NCI-H526 (cell line): ENCODE measurements at regions not wholly inside any gene's neighbourhood (a gene's known extent, or its start where the extent isn't known, plus 50 kb on each side); places are given as distances from the start of the nearest gene placed in this dataset.
"Not testable (repeated sequence)": the region's sequence is repeated elsewhere in the genome, so short reads cannot be mapped to it uniquely, and the experiment has no call there.

ENCODE experiments used
- DNase-seq, 2 experiments: peaks; one replicate each; lab custom pipeline; 2025; lab: John Stamatoyannopoulos, UW

DNA sequence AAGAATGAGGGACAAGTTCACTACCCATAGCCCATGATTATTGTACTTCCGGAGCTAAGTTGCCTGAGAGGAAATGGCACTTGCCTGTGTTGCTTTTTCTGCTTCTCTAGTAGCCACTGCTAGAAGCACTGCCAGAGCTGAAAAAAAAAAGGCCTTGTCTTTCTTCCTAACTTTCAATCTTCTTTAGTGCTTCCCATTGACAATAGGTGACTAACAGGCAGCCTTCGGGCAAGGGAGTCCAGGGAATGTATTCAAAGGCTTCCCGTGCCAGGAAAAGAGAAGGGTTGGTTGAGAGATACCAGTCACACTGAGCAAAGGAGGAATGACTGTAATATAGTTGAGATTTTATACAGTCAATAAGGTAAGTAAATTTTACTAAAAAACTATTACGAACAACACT, 242.0 kb downstream of the CALCRL start:
- DNase-seq, result no peak

DNA sequence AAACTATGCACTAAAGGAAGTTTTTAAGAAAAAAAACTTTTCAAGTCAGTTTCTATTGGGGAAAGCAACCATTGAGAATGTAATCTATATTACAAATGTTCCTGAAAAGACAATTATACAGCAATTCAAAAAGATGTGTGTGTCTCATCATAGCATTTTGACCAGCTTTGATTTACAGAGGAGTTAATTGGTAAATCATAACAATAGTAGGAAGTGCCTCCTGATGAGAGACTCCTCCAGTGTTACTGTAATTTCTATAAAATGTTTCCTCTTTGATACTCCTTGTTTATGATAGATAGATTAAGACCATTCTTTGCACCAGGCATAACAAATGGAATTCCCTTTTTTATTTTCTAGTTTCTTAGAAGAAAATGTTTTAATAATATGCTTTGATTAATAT, 249.9 kb downstream of the CALCRL start:
- DNase-seq, result no peak

DNA sequence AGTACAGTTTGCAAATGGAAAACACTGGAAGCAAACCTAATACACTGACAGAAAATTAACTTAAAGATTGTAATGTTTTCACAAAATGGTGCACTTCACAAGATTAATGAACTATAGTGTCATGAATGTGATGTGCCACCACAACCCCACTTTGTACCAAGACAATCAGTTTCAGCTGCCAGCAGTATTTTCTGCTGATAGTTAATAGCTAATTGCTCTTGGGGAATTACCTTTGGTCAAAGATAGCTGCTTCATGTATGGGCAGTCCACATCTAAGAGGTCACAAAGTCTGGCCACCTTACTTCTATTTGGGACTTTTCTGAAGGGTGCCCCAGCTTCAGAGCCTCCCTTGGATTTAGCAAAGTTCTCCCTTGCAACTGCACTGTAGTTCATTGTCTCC, 254.0 kb downstream of the CALCRL start:
- no peak for DNase-seq

DNA sequence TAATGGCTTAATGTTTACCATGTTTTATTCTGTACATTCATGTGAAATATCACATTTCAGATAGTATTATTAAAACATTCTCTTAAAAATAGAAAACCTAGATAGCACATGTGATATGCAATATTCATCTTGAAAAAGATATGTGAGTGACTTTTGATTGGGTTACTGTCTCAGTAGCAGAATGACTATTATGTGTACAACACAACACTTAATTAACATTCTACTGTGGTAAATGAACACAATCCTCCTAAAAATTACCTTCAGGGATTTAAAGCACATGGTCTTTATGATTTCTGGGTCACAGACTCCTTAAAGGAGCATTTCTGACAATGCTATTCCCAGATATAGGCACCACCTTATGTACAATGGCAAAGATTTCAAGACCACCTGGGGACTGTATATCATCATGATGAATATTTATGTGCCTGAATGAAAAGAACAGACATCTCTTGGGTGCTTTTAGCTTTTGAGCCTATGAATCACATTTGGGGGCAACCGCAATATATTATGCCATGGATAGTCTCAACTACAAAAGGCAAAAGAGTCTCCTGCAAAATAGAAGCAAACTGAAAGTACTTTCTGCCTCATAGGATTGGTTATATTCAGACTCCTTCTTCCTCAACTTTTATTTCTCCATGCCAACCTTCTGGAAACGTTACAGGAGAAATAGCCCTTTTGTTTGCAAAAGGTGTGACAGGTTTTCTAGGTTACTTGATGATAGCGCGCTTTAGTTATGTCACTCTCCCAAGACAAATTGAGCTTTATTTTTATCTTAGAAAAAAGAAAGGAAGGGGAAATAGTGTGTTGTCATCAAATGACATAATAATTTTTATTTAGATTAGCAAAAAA, 259.0 kb downstream of the CALCRL start:
- DNase-seq, result no peak

DNA sequence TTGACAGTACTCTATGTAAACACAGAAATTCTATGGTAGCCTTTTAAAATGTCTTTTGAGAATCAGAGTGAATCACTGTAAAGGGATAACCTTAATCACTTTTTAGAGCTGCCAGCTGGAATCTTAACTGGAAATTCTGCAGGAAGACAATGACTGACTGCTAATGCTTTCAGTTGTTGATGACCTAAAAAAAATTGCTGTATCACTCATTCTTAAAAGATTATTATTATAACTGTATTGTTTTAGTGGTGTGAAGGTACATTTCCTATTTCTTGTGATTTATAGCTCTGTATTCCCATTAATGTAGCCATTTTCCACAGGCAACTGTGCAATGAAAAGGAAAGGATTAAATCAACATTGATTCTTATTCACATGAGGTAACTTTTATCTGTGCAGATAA, 260.5 kb downstream of the CALCRL start:
- no peak for DNase-seq

DNA sequence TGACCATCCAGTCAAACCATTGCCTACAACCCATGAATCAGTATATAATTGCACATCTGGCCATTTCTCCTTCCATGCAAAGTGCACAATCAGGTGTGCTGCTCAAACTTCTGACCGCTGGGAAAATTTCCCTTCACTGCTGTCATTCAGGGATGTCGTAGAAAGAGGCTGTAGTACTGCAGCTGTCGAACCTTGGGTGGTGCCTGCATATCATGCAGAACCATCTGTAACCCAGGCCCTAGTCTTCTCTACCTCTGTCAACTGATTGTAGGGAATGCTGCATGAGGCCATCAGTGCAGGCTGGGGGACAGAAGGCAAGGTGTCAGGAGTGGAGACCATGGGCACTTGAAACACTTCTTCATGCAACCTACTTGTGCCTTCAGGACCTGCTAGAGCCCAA, 267.5 kb downstream of the CALCRL start:
- DNase-seq, result no peak

DNA sequence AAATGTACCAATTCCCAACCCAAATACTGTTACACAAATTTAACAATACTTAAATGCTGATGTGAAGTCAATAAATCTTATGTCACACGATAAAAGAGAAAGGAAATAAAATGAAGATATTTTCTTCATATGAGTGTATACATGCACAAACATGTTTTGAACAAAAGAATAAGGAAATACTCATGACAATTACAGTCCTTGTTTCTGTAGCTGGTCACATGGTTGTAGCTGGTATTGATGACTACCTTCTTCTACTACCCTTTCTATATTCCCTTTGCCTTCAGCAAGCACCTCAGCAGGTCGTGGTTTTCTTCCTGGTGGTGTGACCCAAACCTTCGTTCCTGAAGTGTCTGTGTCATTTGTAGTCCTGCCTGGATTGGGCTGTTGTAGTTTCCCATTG, 269.2 kb downstream of the CALCRL start:
- not testable (repeated sequence) for DNase-seq

DNA sequence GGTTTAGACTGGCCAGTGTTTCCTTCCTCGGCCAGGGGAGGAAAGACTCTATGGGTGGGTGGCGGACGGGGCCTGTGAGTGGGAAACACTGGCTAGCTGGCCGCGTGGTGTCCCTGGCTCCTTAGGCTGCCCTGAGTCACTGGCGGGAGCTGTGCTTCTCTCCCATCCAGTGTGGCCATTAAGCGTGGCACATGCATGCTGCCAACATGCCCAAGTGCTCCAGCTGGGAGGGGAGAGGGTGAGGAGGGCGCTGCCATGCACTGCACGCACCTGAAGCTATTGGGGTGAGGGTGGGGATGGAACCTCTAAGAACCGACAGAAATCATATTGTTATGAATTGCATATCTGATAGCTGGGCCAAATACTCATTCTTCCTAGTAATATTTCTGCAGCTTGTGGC, 270.8 kb downstream of the CALCRL start:
- DNase-seq, result no peak

DNA sequence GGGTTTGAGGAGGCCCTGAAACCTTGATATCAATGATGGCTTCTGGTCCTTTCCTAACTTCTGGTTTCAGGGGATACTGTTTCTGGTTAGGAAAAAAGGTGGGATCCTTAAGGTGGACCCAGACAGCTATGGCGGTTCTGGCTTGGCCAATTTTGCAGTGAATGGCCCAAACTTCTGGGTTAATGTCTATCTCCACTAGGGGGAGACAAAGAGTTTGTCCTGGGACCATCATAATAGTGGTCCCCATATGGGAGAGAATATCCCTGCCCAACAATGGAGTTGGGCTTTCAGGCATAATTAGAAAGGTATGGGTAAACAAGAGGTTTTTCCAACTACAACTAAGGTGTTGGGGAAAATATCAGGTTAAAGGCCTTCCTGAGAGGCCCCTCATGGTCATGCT, 273.5 kb downstream of the CALCRL start:
- peak in 1 of 2 experiments; percentile 9 for DNase-seq

DNA sequence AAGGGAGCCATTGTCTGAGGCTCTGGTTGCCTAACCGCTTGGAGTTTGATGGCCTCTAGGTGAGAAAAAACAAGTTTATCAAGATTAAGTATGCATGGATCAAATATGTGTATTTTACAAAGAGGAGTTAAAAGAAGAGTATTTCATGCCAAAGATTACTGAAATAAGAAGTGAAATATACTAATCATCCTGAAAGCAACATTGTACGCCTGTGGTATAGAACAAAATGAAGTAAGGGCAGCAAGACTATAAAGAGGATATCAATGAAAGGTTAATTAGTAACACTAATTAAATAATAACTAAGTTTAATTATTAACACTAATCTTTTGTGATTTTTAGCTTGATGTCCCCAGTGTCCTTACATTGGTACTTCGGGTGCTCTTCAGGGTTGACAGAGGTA, 276.7 kb downstream of the CALCRL start:
- DNase-seq, result no peak

DNA sequence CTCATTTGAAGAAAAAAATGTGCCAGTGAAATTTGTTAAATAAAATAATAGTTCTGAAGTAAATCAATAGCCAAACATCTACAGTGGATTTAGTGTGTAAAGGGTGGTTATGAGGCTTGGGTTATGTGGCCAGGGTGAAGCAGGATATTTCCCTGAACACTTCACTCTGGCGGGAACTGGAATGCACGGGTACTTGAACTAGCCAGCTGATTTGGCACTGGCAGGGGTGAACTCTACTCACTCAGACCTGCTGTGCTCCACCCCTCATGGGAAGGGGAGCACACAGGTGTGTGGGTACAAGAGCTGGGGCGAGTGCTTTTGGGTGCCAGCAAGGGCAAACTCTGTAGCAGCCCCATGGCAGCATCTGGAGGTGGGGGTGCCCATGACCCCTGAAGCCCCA, 278.2 kb downstream of the CALCRL start:
- DNase-seq, result no peak

DNA sequence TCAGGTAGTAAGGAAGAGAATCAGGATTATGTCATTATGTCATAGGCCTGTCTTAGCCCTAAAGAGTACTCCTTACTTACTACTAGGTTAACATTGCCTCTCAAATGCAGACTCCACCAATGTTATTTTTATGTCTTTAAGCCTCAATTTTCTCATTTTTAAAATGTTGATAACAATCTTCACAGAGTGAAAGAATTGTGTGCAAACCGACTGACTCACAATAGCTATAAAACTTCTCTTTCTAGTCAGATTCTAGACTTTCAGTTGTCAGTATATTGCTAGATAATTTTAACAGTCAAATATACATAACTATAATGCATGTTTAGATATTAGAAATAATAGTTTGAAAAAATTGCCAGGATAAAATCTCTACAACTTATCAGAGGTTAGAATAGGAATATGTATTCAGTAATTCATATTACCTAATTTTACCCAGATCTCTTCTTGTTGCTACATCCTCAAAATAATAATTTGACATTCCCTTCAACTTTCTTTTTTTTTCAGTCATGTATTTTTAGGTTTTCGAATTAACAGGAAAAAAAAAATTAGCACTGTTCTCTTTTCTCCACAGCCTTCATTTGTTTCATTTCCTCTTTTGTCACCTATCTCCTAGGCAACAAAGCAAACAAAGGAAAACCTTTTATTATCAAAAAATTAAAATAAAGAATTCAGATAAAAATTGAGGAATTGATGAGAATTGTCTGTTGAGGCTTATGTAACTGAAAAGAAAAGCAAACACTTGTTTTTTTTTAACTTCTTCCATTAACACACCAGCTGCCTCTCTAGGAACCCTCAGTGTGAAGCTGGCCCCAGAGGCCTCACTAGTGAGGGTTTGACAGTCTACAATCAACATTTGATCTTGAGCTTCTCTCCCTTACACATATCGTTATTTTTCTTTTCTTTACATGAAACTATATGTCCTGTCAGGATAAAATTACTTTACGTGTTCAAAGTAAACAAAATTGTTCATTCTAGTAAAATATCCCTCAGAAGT, 279.0 kb downstream of the CALCRL start:
- no peak for DNase-seq

DNA sequence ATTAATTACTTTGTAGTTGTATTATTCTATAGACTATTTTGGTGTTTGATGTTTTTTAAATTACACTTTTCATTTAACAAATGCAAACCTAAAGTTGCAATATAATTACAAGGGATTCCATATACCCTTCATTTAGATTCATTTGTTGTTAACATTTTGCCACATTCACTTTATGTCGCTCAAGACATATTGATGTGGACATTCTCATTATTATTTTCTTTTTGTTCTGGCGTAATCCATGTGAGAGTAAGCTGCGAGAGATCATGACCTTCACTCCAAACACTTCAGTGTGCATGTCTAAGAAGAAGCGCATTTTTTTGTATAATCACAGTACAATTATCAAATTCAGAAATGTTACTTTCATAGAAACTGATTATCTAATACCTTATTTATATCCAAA, 280.6 kb downstream of the CALCRL start:
- no peak for DNase-seq

DNA sequence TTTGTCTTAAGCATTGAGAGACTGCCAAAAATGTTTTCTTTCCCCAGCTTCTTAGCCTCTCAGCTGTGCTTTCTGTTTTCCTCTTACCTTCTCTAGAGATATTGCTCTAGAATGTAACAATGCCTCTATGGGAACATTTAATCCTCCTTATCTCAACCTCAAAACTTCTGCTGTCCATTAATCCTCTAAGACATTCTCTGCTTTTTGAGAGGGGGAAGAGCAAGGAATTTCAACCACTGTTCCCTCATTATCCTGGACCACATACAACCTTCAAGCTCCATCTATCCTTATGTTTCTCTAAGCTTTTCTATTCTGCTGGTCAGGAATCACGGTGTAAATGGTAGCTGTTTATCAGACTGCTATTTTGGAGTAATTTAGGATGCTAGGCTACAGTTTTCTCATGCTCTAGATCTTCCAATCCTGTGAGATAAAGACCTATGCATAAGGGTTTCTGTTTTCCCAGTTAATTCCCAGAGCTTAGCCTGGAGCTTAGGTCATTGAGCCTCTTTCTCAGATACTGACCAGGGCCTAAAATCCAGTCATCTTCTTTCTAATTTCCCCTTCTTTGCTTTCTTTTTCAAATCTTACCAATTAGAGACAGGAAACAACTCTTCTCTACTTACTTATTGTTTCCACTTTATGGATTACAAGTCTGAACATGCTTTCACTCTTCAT, 282.0 kb downstream of the CALCRL start:
- DNase-seq, result no peak

DNA sequence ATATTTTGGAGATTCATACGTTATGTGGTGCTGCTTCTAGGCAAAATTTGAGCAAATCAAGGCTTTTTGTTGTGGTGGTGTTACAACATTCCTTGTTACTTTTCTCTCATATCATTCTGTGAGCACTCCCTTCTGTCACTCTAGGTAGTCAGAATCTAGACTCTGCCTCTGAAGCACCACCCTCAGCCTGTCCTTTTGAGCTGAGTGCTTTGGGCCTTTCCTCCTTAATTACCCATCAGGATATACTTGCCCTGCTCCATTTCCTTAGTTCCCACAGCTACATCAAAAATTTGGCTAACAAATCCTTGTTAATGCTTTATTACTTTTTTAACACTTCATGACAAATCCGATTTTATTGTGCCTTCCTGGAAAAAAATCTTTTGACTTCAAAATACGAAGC, 289.6 kb downstream of the CALCRL start:
- peak in 1 of 2 experiments; percentile 65 for DNase-seq

DNA sequence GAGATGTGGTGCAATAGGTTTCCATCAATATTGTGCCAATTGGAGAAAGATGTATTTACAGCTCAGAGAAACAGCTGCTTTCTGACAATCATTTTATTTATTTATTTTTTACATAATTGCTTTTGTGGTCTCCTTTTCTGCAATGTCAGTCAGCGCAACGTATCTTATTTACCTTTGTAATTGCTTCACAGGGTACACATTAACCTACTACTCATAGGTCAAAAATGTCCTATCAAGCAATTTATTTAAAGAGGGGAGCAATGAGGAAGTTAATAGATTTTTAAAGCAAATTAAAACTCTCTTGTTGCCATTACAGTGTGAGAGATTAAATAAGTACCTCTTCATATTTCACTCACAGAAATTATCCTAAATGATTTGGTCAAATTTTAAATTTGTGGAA, 291.0 kb downstream of the CALCRL start:
- DNase-seq, result no peak

DNA sequence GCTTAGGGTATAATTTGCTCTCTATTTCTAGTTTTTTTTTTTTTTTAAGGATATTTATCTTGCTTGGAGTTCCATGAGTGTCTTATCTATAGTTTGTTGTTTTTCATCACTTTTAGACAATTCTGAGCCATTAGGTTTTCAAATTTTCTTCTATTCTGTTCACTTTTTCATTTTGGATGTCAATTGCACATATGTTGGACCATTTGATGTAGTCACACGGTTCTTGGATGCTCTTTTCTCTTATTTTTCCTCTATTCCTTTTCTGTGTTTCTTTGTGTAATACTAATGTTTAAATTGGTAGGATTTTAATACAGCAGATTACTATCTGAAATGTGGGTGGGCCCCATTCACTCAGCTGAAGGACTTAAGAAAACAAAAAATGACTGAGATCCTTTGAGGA, 292.6 kb downstream of the CALCRL start:
- no peak for DNase-seq

DNA sequence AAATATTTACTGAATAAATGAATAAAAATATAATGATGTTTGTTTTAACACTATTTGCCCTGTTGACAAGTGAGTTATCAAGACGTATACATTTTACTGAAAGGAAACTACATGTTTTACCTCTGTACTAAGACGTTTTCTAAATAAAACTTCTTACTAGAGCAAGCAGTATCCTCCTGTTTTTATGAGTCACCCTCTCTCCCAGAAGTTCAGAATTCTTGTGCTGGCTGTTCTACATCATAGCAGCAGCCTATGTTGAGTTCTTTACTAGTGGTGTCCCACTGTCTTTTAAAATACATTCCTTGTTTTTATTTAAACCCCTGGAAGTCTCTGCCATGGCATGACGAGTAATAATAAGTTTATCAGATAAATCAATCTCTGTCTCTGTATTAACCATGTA, 297.4 kb downstream of the CALCRL start:
- DNase-seq, result no peak

DNA sequence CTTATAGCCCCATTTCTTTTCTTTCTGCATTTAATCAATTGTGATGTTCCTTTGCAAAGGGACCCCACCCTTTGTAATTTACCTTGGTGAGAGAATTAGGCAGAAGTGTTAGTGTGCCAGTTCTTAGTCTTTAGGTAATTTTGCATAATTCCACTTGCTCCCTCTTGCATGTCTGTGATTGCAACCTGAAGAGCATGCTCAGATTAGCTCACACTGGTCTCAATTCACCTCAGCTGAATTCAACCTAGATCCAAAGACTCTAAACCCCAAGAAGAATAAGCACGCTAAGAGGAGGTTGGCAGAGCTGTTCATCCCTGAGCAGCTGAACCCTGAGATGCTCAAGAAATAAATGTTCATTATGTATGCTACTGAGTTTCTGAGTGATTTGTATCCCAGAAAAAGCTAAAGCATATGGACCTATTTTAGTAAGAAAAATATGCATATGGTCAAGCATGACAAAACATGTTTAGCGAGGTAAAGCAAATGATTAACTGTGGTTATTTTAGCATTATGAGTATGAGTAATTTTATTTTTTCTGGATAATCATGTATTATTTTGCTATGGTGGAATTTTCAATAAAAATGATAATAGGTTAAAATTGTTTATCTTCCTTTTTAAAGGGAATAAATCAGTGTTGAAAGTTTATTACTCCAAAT, 299.2 kb upstream of the ZSWIM2 start:
- DNase-seq, result peak in 1 of 2 experiments; percentile 18

DNA sequence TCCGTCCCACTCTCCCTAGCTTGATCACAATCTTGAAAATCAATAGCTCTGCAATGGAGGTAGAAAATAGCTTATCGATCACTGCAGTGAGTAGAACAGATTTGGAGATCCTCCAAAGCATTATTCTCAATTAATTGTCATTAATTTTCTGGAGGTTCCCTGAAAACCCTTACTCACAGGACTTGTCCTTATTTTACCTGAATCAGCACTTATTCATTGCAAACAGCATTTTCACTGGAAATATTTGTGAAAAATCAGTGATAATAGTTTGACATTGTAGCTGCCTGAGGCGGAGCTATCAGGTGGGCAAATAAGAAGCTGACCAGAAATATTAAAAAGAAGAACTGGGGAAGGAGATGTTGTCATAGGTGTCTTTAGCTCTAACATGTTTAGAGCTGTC, 294.6 kb upstream of the ZSWIM2 start:
- no peak for DNase-seq

DNA sequence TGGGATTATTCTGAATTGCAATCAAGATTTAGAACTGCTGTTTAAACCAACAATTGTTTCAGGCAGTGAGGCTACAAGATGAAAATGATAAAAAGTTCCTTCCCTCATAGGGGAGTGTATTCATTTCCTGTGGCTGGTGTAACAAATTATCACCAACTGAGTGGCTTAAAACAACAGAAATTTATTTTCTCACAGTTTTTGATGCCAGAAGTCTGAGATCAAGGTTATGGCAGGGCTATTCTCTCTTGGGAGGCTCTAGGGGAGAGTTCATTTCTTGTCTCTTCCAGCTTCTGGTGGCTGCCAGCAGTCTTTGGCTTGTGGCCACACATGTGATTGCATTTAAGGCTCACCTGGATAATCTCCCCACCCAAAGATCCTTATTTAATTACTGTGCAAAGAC, 290.5 kb upstream of the ZSWIM2 start:
- no peak for DNase-seq

DNA sequence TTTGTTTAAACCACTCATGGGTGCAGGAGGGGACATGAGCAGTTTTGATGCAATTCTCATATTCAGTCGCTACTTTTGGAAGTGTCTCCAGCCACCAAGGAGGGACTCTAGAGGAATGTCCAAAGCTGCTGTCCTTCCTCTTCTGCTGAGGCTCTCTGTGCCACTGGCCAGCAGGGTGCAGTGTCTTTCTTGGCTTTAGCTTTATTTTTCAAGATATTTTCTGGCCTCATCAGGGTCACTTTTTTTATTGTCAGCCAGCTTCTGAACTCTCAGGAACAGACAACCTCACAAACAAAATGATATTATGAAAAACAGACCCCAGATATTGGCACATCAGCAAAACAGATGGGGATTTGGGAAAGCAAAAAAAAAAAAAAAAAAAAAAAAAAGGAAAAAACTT, 289.3 kb upstream of the ZSWIM2 start:
- peak in 1 of 2 experiments; percentile 35 for DNase-seq
